Osteocyte (in vitro differentiated cells): ENCODE measurements at regions not wholly inside any gene's neighbourhood (a gene's known extent, or its start where the extent isn't known, plus 50 kb on each side); places are given as distances from the start of the nearest gene placed in this dataset.

Source experiments
- DNase-seq: peaks from one replicate; pipeline ENCODE4 v3.0.0; 2021; ENCODE audit warnings: mixed read lengths; ENCODE audit not compliant: unreplicated experiment; ENCODE audit errors: extremely low spot score
- H3K27ac Mint-ChIP-seq: one replicate; pipeline ENCODE4 v1.8.0; 2021; ENCODE audit warnings: mild to moderate bottlenecking, mixed read lengths; ENCODE audit not compliant: unreplicated experiment
- H3K27me3 Mint-ChIP-seq: one replicate; pipeline ENCODE4 v1.8.0; 2021; ENCODE audit warnings: mixed read lengths; ENCODE audit not compliant: unreplicated experiment
- H3K36me3 Mint-ChIP-seq: one replicate; pipeline ENCODE4 v1.8.0; 2021; ENCODE audit warnings: mixed read lengths; ENCODE audit not compliant: unreplicated experiment
- H3K4me1 Mint-ChIP-seq: one replicate; pipeline ENCODE4 v1.8.0; 2021; ENCODE audit warnings: mixed read lengths; ENCODE audit not compliant: unreplicated experiment
- H3K4me3 Mint-ChIP-seq: one replicate; pipeline ENCODE4 v1.8.0; 2021; ENCODE audit warnings: mild to moderate bottlenecking, moderate library complexity, mixed read lengths; ENCODE audit not compliant: unreplicated experiment
- H3K9me3 Mint-ChIP-seq: one replicate; pipeline ENCODE4 v1.8.0; 2021; ENCODE audit warnings: mixed read lengths; ENCODE audit not compliant: unreplicated experiment
- TF ChIP-seq, protein P1 (sequence below): fragments of 200-600 bp; sonication (generic); IDR thresholded peaks from 2 replicates; pipeline ENCODE4 v1.5.0; 2021; ENCODE audit warnings: antibody characterized with exemption, mild to moderate bottlenecking, moderate library complexity

DNA sequence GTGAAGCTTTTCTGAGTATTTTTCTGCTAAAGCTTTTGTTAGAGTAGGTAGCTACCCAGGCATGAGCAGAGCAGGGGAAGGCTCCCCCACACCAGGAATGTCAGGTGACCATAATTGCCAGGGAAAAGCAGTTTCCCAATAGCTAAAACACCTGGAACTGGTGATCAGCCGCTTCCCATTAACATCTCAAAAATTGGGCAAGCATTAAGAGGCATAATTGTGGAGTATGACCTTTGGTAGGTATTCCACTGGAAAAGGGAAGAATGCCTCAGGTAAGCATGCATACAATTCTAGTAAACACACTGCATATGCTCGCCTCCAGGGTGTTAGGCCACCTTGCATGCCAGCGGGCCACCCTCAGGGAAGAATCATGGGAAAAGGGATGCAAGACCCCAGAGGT lies 84.5 kb downstream of the CCR1 start:
- TF ChIP-seq, protein P1, sequence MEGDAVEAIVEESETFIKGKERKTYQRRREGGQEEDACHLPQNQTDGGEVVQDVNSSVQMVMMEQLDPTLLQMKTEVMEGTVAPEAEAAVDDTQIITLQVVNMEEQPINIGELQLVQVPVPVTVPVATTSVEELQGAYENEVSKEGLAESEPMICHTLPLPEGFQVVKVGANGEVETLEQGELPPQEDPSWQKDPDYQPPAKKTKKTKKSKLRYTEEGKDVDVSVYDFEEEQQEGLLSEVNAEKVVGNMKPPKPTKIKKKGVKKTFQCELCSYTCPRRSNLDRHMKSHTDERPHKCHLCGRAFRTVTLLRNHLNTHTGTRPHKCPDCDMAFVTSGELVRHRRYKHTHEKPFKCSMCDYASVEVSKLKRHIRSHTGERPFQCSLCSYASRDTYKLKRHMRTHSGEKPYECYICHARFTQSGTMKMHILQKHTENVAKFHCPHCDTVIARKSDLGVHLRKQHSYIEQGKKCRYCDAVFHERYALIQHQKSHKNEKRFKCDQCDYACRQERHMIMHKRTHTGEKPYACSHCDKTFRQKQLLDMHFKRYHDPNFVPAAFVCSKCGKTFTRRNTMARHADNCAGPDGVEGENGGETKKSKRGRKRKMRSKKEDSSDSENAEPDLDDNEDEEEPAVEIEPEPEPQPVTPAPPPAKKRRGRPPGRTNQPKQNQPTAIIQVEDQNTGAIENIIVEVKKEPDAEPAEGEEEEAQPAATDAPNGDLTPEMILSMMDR: no peak
- no peak for DNase-seq
- Mint-ChIP-seq H3K36me3 (no peaks in the 10 kb centered on the region), H3K9me3 (no peaks in the 10 kb centered on the region), H3K27ac (no peak overlapping the region), H3K4me3 (no peak overlapping the region), H3K27me3 (peaks cover 8% of the 10 kb centered on the region), H3K4me1 (peaks cover 9% of the 10 kb centered on the region)

DNA sequence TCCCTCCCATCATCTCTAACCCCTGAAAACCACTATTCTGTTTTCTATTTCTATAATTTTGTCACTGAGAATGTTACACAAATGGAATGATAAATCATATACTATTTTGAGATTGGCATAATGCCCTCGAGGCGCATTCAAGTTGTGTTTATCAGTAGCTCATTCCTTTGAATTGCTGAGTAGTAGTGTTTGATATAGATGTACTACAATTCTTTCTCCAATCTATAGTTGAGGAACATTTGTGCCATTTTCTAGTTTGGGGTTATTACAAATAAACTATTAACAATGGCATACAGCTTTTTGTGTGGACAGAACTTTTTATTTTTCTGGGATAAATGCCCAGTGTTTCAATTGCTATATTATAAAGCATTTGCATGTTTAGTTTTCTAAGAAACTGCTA lies 86.0 kb downstream of the CCR1 start:
- TF ChIP-seq, protein P1: no peak
- H3K36me3 Mint-ChIP-seq: no peaks in the 10 kb centered on the region
- H3K9me3 Mint-ChIP-seq: no peaks in the 10 kb centered on the region
- no peaks in the 10 kb centered on the region for H3K4me1 Mint-ChIP-seq
- no peak for DNase-seq
- H3K27me3 Mint-ChIP-seq: peaks cover 8% of the 10 kb centered on the region
- H3K4me3 Mint-ChIP-seq: no peak overlapping the region
- no peak overlapping the region for H3K27ac Mint-ChIP-seq

DNA sequence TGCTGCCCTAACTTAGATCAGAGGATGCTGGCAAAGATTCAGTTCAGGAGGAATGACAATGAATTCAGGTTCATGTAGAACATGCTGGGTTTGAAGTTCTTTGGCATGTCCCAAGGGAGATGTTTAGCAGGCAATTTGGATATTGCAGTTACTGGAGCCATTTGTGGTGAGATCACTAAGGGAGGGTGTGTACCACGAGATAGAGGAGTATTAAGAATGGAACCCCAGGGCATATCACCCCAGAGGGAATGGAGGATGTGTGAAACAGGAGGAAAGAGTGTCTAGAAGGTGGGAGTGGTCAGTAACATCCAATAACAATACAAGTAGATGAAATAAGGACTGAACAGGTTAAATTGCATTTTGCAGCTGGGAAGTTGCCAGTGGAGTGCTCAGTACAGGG lies 87.1 kb downstream of the CCR1 start:
- TF ChIP-seq, protein P1: no peak
- H3K4me1 Mint-ChIP-seq: no peaks in the 10 kb centered on the region
- H3K36me3 Mint-ChIP-seq: no peaks in the 10 kb centered on the region
- H3K4me3 Mint-ChIP-seq: no peak overlapping the region
- peaks cover 8% of the 10 kb centered on the region for H3K27me3 Mint-ChIP-seq
- no peak overlapping the region for H3K27ac Mint-ChIP-seq
- no peaks in the 10 kb centered on the region for H3K9me3 Mint-ChIP-seq
- DNase-seq: no peak

DNA sequence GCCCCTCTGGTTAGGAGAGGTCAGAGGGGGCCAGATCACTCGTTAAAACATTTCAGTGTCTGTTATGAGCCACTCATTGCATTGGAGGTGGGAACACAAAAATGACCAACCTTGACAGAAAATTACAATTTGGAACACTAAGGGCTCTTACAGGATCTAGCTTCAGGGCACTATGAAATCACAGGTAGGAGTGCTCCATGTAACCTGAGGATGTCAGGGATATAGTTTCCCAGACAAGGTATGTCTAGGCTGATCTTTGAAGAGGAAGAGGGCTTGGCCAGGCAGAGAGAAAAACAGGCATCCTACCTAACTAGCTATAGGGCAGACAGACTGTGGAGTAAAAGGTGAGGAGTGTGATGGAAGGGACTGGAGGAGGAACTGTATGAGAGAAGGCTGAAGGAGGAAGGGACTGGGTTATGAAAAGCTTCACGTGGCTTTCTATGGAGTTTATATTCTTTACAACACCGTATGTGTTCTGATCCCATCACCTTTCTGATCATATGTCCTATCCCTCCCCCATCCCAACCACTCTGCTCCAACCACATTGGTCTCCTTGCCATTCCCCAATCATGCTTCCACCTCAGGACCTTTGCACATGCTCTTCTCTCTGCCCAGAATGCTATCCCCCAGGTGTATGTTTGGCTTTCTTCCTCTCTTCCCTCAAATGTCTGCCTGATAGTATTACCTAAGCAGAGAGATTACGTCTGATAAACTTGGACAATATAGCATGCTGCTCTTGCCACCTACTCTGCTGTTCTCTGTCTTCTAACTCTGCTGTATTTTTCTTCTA lies 88.2 kb downstream of the CCR1 start:
- TF ChIP-seq, protein P1: no peak
- Mint-ChIP-seq H3K4me3 (no peak overlapping the region), H3K27ac (no peak overlapping the region), H3K4me1 (no peaks in the 10 kb centered on the region), H3K36me3 (no peaks in the 10 kb centered on the region), H3K9me3 (no peaks in the 10 kb centered on the region), H3K27me3 (peaks cover 8% of the 10 kb centered on the region)
- DNase-seq: no peak

DNA sequence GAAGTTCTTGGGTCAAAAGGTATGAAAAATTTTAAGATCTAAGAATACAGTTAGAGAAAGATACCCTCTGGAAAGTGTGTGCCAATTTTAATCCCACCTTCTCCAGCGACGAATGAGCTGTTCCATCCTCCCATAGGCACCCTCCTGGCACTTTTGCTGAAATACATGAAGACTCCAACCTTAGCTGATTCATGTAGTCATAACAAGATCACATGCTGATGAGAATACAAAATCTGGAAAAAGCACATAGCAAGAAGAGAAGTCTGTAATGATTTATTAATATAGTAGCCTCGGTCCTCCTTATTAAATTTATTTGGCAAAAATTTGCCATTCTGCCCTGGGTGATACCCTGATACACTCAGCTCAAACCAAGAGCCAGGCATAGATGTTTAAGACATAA lies 88.9 kb downstream of the CCR1 start:
- Mint-ChIP-seq H3K36me3 (no peaks in the 10 kb centered on the region), H3K27ac (no peak overlapping the region), H3K4me1 (peaks cover 5% of the 10 kb centered on the region), H3K4me3 (no peak overlapping the region), H3K9me3 (no peaks in the 10 kb centered on the region), H3K27me3 (peaks cover 8% of the 10 kb centered on the region)
- DNase-seq: no peak
- TF ChIP-seq, protein P1: no peak
